NOMO-1 (cell line): ENCODE measurements at regions not wholly inside any gene's neighbourhood (a gene's known extent, or its start where the extent isn't known, plus 50 kb on each side); places are given as distances from the start of the nearest gene placed in this dataset.

Experiments
- DNase-seq, 2 experiments: peaks; one replicate each; lab custom pipeline; 2025; ENCODE audit not compliant: unreplicated experiment in 2 of 2; lab: John Stamatoyannopoulos, UW

DNA sequence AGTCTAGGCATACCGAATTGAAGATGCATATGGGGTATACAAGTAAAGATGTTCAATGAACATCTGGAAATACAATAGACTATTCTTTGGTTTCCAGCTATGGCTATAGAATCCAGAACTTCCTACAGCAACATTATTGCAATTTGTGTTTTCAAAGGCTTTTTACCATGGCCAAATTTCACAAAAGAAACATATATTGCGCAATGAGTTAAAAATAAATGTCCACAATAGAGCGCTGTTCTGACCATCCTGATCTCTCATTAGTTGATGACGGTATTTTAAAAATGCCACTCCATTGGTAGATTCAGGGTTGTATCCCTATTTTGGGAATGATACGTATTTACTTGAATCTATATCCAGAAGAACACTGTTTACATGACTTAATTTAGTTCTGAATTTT is 139.2 kb downstream of the LINC00632 start:
- DNase-seq = no peak

DNA sequence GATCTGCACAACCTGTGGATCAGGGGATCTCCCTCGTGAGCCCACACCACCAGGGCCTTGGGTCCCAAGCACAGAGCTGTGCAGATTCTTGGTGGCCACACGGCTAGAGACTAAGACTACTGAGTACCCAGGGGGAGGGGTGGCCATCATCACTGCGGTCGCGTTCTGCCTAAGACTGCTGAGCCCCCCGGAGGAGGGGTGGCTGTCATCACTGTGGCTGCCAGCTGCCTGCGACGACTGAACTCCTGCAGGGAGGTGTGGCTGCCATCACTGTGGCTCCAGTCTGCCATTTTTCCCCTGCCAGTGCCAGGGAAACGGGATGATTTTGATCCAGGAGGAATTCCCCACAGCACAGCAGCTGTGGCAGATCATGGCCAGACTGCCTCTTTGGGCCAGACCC is 141.7 kb upstream of the SPANXB1 start:
- DNase-seq = no peak

DNA sequence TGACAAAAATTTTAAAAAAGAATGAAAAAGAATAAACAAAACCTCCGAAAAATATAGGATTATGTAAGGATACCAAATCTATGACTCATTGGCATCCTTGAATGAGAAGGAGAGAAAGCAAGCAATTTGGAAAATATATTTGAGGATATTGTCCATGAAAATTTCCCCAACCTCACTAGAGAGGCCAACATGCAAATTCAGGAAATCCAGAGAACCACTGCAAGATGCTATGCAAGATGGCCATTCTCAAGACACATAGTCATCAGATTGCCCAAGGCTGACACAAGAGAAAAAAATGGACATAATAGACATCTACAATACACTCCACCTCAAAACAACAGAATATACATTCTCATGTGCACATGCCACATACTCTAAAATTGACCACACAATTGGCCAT is 135.9 kb upstream of the SPANXB1 start:
- no peak for DNase-seq

DNA sequence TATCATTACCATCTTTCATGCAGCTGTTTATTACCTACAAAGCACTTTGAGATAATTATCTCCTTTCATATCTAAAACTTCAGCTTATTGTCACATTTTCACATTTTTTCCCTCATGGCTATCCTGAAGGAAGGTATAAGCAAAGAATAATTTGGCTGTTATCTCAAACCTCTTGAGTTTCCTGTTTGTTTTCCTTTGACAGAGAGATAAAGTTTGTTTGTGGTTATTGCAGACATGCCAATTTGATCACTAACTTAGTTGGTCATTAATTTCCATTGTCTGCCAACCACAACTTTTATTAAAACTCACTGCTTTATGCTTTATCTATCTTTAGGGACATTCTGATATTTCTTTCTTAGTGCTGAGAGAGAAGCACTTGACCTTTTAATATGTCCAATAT is 89.8 kb upstream of the SPANXB1 start:
- DNase-seq = no peak

DNA sequence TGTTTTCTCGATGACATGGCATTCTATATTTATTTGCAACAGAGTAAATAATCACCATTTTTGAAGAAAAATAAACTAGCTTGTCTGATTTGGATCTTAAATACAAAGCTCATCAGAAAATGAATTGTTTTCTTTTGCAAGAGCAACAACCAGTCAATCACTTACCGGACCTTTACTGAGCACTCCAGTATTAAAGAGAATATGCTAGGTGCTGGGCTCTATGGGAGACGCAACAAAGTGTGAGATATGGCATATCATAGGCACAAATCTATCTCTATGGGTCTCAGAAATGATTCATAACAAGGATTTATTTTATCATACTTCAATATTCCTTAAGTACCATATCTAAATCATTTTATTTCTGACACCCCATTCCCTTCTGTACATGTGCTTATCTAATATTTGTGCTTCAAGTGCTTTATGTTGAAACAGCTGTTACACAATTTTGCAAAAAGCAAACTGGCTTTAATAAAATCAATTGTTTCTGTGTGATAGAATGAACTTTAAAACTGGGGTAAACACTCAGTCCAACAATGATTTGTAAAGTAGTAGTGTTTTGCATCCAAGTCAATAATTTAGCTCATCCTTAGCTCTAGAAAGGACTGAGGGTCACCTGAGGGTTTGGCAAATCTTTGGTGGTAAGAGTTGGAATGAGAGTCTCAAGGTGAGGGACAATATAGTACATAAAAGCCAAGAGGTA is 88.4 kb upstream of the SPANXB1 start:
- no peak for DNase-seq

DNA sequence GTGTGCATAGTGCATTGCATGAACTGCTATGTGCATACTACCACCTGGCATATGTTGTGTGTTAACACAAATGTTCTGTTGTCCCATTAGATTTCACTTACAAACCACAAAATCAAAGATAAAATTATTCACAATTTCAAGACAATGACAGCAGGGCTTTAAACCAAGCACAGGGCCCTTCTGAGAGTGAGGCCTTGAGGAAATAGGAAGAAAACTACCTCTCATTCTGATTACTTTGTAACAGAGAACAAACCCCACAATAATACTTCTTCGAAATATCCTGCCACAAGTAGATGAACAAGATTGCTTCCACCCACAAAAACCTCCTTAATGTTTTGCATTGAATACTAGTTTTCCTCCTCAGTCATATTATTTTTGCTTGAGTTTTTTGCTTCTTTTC is 85.5 kb upstream of the SPANXB1 start:
- DNase-seq = no peak

DNA sequence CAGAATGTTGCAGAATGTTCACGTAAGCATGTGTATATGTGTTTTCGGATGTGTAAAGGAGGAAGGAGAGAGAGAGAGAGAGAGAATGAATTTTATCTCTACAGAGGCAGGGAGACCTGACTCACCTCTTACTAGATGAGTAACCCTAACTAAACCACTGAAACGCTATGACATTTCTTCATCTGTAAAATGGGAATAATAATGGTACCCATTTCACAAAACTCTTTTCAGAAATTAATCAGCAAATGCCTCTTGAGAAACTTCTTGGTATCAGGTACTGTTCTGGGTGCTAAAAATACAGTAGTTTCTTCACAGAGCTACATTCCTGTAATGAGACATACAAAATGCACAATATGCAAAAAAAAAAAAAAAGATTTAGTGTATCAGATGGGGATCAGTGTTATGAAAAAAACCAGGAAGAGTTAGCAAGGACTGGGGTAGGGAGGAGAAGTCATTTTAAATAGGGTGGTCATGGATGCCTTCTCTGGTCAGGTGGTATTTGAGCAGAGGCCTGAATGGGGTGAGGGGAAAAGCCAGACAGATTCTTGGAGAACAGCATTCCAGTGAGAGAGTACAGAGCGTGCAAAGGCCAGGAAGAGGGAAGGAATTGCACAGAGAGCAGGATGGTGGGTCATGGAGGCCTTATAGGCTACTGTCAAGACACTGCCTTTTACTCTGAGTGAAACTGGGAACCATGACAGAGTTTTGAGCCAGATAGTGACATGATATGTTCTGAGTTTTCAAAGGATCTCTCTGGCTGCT is 84.9 kb upstream of the SPANXB1 start:
- no peak for DNase-seq

DNA sequence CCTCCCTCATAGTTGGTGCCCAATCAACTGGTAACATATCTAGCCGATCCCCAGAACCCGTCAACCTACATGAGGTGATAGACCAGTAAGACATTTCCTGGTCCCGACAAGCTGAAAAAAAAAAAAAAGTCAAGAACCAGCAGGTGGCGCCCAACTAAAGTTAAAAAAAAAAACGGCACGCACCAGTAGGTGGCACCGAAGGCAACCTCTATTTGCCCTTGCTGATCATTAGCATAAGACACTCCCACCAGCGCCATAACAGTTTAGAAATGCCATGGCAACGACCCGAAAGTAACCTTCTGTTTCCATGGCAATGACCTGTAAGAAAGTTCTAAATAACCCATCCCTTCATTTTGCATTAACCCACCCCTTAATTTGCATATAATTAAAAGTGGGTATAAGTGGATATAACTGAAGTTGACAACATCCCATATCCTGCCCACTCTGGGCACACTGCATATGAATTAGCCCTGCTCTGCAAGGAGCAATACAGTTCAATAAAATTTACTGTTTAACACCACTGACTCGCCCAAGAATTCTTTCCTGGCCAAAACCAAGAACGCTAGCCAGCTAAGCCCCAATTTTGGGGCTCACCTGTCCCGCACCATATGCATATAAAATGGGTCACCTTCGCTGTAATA is 83.9 kb upstream of the SPANXB1 start:
- DNase-seq = peak; percentile 4 to 39

DNA sequence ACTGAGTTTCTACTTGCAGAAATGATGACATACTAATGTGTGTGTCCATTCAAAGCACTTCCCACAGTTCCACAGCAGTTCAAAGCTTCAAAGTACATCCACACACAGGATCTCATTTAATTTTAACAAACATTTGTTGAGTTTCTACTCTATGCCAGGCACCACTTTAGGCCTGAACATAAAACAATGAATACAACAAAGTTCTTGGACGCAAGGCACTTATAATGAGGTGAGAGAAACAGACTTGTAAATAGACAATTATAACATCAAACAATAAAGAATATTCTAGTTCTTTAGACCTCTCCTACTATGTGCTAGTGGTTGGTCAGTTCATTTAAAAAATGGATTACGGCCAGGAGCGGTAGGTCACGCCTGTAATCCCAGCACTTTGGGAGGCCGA is 82.0 kb upstream of the SPANXB1 start:
- no peak for DNase-seq

DNA sequence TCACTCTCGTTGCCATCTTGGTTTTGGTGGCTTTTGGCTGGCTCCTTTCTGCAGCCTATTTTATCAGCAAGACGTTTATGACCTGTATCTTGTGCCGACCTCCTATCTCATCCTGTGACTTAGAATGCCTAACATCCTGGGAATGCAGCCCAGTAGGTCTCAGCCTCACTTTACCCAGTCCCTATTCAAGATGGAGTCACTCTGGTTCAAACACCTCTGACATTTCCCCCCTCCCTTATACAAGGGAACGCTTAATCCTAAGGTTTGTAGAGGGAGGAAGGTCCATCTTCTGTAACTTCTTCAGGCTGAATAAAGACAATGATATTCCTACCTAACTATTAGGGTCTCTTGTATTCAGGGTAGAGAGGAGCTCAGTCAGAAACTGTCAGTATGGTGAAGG is 79.3 kb upstream of the SPANXB1 start:
- no peak for DNase-seq

DNA sequence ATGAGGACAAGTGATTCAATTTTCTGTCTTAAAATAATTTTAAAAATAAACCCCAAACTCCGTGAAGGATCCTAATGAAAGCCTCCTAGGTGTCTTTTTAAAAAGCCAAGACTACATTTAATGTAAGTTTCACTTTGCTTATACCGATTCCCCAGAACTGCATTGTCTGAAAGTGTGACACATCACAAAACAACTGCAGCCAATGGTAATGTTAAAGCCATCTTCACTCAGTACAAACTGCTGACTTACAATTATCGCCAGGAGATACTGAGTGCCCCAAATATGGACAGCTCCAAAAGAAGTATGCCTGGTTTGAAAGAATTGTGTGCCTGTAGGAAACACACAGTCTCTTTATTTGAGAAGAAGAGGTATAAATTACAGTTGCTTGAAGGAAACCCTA is 73.7 kb upstream of the SPANXB1 start:
- no peak for DNase-seq

DNA sequence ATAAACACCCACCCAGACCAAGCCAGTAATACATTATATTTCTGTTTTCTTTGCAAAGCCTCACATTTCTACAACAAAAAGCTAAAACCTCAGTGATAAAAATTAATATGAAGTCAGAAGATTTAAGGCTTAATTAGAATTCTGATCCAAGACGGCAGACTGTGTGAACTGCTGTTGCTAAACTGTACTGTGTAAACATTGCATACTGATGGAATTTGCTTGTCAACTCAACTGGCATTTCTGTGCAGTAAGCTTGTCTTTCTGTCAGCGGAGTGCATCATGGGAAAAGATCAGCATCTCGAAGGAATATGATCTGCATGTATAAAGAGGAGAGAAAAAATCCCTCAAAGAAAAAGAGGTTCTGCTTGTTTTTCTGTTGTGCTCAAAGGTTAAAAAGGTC is 69.4 kb upstream of the SPANXB1 start:
- no peak for DNase-seq

DNA sequence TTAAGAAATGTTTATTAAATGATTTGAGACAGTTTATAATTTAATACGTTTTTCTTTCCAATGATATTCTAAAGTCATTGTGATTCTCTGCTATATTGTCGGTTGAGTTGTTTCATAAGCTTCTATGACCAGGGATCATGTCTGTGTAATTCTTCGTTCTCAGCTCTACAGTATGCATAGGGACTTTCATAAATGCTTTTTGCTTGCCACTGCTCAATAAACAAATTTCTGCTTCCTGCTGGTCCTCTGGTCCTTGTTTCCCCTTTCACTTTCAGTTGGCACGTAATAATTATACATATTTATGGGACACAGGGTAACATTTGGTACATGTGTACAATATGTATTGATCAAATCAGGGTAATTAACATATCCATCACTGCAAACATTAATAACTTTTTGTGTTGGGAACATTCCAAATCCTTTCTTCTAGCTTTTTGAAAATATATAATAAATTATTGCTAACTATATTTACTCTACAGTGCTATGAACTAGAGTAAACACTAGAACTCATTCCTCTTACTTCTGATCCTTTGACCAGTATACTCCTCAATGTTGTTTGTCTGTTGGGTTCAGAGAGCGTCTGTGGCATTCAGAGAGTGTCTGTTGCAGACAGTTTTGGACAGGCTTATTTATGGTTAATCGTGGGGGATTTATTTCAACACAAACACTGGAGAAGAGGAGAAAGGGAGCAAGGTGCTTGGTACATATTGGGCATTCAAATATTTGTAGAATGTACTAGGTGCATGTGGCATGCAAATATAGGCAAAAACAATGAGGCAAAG is 68.3 kb upstream of the SPANXB1 start:
- DNase-seq = no peak

DNA sequence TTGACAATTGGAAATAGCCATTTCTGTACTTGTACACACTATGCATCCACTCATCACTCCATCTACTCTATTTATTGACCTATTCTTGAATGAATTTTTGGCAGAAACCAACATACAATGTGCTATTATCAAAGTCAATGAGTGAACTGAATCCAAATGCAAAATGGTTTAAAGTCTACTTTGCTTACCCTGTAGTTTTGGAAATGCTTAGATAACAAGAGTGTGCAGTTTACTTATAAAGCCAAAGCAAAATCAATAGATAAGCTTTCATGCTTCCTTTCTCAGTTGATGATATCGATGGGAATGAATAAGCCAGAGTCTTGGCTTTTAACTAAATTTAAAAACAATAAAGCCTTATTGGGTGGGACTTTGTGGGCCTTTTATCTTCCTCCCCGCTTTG is 58.9 kb upstream of the SPANXB1 start:
- no peak for DNase-seq

DNA sequence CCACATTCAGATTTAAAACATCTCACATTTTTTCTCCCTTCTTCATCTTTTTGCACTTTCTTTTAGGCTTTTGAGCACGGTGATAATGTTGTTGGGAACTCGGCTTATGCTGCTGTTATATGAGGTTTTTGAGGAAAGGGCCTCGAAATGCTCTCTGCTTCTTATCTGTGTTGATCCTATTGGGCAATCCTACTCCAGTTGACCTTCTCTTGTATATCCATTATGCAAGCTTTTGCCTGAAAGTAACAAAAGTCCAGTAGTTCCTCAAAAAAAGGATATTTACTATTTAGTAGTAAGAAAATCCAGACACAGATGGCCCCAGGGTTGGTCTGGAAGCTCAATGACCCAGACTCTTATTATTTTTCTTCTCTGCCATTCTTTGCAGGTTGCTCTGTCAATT is 57.7 kb upstream of the SPANXB1 start:
- DNase-seq = no peak

DNA sequence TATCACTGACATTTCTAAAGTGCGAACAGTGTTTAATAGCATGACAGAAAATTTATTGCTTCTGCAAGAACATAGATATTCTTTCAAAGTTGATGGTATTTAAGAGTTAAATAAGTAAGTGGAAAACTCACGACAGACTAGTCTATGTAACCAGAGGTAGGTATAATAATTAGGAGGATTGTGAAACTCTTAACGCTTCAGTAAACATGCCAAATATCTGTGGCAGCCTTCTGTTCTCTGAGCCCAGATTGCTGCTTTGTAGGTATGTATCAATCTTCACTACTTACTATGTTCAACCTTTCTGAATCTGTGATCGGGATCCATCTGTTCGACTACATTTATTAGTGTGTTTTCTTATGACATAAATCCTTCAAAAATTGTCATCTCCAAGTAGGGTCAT is 53.6 kb upstream of the SPANXB1 start:
- DNase-seq = no peak

DNA sequence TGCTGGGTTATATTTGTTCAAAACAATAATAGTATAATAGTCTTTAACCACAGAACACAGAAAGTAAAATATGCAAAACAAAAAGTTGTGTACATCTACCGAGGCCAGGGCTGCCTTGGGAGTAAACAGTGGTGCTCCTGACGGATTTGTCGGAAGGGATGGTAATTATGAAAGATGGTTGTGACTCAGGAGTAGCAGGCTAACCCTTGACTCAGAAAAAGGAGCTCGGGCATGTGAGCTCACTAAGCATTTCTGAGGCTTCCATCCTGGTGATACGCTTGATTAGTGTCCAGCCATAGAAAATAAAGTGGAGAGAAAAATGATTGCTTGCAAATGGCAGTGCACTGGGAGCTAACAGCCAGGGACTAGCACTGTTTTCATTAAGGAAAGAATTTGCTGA is 53.2 kb upstream of the SPANXB1 start:
- DNase-seq = no peak
